ENCODE measurements at regions not wholly inside any gene's neighbourhood (a gene's known extent, or its start where the extent isn't known, plus 50 kb on each side); places are given as distances from the start of the nearest gene placed in this dataset.

DNA sequence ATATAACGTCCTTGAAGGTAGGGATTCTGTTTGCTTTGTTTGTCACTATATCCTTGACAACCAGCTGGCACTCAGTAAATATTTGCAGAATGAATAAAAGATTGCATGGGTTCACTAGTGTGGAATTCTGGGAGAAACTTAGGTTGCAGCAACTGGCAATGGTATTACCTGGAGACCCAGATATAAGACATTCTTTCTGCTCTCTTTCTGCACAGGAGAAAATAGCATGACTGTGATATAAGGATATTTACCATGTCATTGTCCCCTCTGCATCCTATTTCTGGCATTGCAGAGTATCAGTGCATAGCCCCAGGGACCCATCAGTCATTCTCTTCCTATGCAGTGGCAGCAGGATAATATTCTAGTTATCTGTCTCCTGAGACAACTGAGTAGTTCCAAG, 308.9 kb upstream of the LRRC7 start (continued):
- TF ChIP-seq, protein P1, sequence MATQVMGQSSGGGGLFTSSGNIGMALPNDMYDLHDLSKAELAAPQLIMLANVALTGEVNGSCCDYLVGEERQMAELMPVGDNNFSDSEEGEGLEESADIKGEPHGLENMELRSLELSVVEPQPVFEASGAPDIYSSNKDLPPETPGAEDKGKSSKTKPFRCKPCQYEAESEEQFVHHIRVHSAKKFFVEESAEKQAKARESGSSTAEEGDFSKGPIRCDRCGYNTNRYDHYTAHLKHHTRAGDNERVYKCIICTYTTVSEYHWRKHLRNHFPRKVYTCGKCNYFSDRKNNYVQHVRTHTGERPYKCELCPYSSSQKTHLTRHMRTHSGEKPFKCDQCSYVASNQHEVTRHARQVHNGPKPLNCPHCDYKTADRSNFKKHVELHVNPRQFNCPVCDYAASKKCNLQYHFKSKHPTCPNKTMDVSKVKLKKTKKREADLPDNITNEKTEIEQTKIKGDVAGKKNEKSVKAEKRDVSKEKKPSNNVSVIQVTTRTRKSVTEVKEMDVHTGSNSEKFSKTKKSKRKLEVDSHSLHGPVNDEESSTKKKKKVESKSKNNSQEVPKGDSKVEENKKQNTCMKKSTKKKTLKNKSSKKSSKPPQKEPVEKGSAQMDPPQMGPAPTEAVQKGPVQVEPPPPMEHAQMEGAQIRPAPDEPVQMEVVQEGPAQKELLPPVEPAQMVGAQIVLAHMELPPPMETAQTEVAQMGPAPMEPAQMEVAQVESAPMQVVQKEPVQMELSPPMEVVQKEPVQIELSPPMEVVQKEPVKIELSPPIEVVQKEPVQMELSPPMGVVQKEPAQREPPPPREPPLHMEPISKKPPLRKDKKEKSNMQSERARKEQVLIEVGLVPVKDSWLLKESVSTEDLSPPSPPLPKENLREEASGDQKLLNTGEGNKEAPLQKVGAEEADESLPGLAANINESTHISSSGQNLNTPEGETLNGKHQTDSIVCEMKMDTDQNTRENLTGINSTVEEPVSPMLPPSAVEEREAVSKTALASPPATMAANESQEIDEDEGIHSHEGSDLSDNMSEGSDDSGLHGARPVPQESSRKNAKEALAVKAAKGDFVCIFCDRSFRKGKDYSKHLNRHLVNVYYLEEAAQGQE (IDR thresholded peaks at IDR 0.05): no peak
- TF ChIP-seq, protein P2, sequence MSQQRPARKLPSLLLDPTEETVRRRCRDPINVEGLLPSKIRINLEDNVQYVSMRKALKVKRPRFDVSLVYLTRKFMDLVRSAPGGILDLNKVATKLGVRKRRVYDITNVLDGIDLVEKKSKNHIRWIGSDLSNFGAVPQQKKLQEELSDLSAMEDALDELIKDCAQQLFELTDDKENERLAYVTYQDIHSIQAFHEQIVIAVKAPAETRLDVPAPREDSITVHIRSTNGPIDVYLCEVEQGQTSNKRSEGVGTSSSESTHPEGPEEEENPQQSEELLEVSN (IDR thresholded peaks at IDR 0.05; ENCODE audit: borderline replicate concordance, low read depth): no peak
- TF ChIP-seq, protein P3, sequence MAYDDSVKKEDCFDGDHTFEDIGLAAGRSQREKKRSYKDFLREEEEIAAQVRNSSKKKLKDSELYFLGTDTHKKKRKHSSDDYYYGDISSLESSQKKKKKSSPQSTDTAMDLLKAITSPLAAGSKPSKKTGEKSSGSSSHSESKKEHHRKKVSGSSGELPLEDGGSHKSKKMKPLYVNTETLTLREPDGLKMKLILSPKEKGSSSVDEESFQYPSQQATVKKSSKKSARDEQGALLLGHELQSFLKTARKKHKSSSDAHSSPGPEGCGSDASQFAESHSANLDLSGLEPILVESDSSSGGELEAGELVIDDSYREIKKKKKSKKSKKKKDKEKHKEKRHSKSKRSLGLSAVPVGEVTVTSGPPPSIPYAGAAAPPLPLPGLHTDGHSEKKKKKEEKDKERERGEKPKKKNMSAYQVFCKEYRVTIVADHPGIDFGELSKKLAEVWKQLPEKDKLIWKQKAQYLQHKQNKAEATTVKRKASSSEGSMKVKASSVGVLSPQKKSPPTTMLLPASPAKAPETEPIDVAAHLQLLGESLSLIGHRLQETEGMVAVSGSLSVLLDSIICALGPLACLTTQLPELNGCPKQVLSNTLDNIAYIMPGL (CRISPR knock-in tag; IDR thresholded peaks at IDR 0.05; ENCODE audit: borderline replicate concordance): no peak

DNA sequence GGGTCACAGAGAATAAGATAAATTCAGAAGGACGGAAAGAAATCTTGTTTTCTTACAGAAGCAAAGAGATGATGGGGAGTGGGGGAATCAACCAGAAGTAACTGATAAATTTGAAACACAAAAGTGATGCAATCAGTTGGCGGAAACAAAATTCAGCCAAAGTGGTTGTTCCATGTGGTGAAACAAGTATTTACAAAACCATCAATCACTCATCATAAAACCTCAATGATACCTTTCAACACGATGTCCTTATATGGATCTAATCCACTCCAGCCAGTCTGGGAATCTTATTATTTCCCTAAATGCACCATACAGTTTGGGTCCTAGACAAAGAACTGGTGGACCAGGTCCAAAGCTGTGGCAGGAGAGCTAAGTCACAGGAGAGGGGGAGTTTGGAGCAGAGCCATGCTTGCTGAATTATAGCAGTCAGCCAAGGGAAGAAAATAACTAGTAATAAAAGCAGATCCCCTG, 303.8 kb upstream of the LRRC7 start:
- WGBS (ENCODE audit: missing lambda C conversion rate): 9% methylated on average over 3 of the region's 3 CpGs
- Histone ChIP-seq H3K4me1 (no peaks in the 10 kb centered on the region), H3K4me2 (no peak overlapping the region), H3K4me3 (no peak overlapping the region), H3K9me3 (no peaks in the 10 kb centered on the region), H3K27ac (no peak overlapping the region)
- ChIA-PET CTCF (no interaction called here), POLR2A (no interaction called here)
- FAIRE-seq (no peak), DNase-seq (ENCODE audit: low read depth in 1 of 2, low spot score in 1 of 2) (no peak), ATAC-seq (no peak)
- TF ChIP-seq FOXS1 (CRISPR knock-in tag; IDR thresholded peaks at IDR 0.05): no peak
- no peak for TF ChIP-seq NPAS2 (CRISPR knock-in tag; IDR thresholded peaks at IDR 0.05; ENCODE audit: borderline replicate concordance)
- TF ChIP-seq ESRRA (IDR thresholded peaks at IDR 0.05; ENCODE audit: borderline replicate concordance, low read length): no peak
- no peak for TF ChIP-seq TFCP2L1 (CRISPR knock-in tag; IDR thresholded peaks at IDR 0.05)
- no peak for TF ChIP-seq JUNB (IDR thresholded peaks at IDR 0.05)
- no peak for TF ChIP-seq EHMT2 (IDR thresholded peaks at IDR 0.05; ENCODE audit: low read depth)
- no peak for TF ChIP-seq RNF2 (IDR thresholded peaks at IDR 0.05; ENCODE audit: borderline replicate concordance, low read depth)
- TF ChIP-seq HOXB5 (CRISPR knock-in tag; IDR thresholded peaks at IDR 0.05): no peak
- no peak for TF ChIP-seq JUN (IDR thresholded peaks at IDR 0.05)
- TF ChIP-seq POLR2AphosphoS2 (conservative IDR thresholded peaks at IDR 0.05; ENCODE audit: low read length): no peak
- no peak for TF ChIP-seq EHF (CRISPR knock-in tag; IDR thresholded peaks at IDR 0.05)
- TF ChIP-seq, protein P4, sequence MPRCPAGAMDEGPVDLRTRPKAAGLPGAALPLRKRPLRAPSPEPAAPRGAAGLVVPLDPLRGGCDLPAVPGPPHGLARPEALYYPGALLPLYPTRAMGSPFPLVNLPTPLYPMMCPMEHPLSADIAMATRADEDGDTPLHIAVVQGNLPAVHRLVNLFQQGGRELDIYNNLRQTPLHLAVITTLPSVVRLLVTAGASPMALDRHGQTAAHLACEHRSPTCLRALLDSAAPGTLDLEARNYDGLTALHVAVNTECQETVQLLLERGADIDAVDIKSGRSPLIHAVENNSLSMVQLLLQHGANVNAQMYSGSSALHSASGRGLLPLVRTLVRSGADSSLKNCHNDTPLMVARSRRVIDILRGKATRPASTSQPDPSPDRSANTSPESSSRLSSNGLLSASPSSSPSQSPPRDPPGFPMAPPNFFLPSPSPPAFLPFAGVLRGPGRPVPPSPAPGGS (IDR thresholded peaks at IDR 0.05): no peak
- no peak for TF ChIP-seq FOSB (CRISPR knock-in tag; IDR thresholded peaks at IDR 0.05)
- no peak for TF ChIP-seq ZSCAN20 (CRISPR knock-in tag; IDR thresholded peaks at IDR 0.05)
- no peak for TF ChIP-seq CHD4 (IDR thresholded peaks at IDR 0.05; ENCODE audit: borderline replicate concordance)
- TF ChIP-seq, protein P5, sequence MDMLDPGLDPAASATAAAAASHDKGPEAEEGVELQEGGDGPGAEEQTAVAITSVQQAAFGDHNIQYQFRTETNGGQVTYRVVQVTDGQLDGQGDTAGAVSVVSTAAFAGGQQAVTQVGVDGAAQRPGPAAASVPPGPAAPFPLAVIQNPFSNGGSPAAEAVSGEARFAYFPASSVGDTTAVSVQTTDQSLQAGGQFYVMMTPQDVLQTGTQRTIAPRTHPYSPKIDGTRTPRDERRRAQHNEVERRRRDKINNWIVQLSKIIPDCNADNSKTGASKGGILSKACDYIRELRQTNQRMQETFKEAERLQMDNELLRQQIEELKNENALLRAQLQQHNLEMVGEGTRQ (IDR thresholded peaks at IDR 0.05): no peak
- TF ChIP-seq ZC3H11A (IDR thresholded peaks at IDR 0.05): no peak
- TF ChIP-seq GATA3 (IDR thresholded peaks at IDR 0.05; ENCODE audit: borderline replicate concordance): no peak

Data from A549 (cell line).